ENCODE measurements at regions not wholly inside any gene's neighbourhood (a gene's known extent, or its start where the extent isn't known, plus 50 kb on each side); places are given as distances from the start of the nearest gene placed in this dataset.

DNA sequence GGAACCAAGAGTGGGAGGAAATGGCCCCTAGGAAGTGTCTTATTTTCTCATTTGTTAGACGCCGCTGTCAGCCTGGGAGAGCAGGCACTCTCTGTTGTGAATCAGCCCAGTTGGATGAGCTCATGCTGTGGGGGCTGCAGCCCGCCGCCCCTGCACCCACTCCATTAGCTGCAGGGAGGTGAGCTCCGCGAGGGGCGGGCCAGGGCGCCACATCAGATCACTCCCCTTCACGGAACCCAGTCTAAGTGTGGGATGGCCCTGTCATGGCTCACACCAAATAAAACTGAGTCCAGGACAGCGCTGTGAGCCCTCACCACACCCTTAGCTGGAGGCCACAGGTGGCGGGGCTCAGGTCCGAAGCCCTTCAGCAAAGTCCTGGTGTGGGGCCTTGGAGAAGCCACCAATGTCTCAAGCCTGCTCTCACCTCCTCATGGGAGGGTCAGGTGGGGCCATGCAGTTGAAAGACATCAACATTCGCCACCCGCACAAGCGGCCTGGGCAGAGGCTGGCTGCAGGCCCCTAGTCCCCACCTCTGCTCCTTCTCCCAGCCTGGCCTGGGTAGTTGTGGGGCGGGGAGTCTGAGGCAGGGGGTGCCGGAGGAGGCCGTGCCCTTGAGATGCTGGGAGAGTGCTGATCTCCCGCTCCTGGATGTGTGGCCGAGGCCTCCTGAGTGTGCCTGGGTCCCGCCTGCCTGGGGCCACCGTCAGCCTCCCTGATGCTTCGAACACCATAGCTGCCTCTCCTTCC, 66.2 kb upstream of the SLCO4A1 start:
- H3K4me3 ChIP-seq (IDR thresholded peaks at IDR 0.05; ENCODE audit: insufficient read depth, low read depth, low read length), result no peak overlapping the region

DNA sequence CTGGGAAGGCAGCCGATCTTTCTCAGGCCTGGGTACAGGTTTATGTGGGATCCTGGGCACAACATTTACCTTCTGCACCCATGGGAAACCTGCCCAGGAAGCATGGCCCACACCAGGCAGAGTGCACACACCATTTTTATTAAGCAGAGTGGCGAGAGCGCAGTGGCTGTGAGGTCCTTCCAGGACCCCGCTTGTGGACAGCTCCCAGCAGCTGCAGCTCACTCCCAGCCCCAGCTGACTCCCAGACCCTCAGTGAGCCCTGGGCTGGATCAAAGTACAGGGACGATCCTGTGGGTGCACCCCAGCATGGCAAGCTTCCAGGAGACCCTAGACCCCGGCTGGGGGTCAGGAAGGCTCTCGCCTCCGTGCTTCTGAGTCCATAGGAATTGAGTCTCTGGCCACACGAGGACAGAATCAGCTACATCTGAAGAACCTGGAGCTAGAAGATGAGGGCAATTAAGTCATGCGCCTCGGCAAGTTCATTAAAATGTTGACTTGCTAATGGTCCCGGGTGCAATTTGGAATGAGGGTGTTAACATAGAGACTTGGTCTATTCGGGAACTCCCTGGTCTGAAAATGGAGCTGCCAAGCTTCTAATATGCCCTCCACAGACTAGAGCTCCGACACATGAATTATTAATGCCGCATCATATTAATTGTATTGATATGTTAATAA, 65.4 kb upstream of the SLCO4A1 start:
- no peak overlapping the region for H3K27ac ChIP-seq
- H3K27me3 ChIP-seq (ENCODE audit: insufficient read depth, low read depth), result peaks cover 97% of the 10 kb centered on the region
- no peaks in the 10 kb centered on the region for H3K36me3 ChIP-seq (ENCODE audit: insufficient read depth)
- peaks cover 4% of the 10 kb centered on the region for H3K4me1 ChIP-seq (ENCODE audit: low read depth, poor library complexity, severe bottlenecking)
- H3K79me2 ChIP-seq (ENCODE audit: insufficient read depth, low read depth), result no peaks in the 10 kb centered on the region
- H2AFZ ChIP-seq (ENCODE audit: low read depth), result no peak overlapping the region
- H3K4me3 ChIP-seq (IDR thresholded peaks at IDR 0.05; ENCODE audit: insufficient read depth, low read depth, low read length), result no peak overlapping the region
- H4K20me1 ChIP-seq (ENCODE audit: insufficient read depth), result no peaks in the 10 kb centered on the region
- TF ChIP-seq, protein P1, sequence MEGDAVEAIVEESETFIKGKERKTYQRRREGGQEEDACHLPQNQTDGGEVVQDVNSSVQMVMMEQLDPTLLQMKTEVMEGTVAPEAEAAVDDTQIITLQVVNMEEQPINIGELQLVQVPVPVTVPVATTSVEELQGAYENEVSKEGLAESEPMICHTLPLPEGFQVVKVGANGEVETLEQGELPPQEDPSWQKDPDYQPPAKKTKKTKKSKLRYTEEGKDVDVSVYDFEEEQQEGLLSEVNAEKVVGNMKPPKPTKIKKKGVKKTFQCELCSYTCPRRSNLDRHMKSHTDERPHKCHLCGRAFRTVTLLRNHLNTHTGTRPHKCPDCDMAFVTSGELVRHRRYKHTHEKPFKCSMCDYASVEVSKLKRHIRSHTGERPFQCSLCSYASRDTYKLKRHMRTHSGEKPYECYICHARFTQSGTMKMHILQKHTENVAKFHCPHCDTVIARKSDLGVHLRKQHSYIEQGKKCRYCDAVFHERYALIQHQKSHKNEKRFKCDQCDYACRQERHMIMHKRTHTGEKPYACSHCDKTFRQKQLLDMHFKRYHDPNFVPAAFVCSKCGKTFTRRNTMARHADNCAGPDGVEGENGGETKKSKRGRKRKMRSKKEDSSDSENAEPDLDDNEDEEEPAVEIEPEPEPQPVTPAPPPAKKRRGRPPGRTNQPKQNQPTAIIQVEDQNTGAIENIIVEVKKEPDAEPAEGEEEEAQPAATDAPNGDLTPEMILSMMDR (conservative IDR thresholded peaks at IDR 0.05; ENCODE audit: low read depth, low read length), result no peak
- no peak overlapping the region for H3K9ac ChIP-seq
- H3K4me2 ChIP-seq, result no peak overlapping the region

More for the DNA sequence above, 66.2 kb upstream of the SLCO4A1 start:
- no peaks in the 10 kb centered on the region for H3K79me2 ChIP-seq (ENCODE audit: insufficient read depth, low read depth)
- H3K27me3 ChIP-seq (ENCODE audit: insufficient read depth, low read depth), result peaks cover 93% of the 10 kb centered on the region
- H3K27ac ChIP-seq, result no peak overlapping the region
- no peaks in the 10 kb centered on the region for H3K36me3 ChIP-seq (ENCODE audit: insufficient read depth)
- H2AFZ ChIP-seq (ENCODE audit: low read depth), result no peak overlapping the region
- TF ChIP-seq, protein P1 (conservative IDR thresholded peaks at IDR 0.05; ENCODE audit: low read depth, low read length), result no peak
- H3K4me1 ChIP-seq (ENCODE audit: low read depth, poor library complexity, severe bottlenecking), result peaks cover 4% of the 10 kb centered on the region
- H4K20me1 ChIP-seq (ENCODE audit: insufficient read depth), result no peaks in the 10 kb centered on the region
- H3K9ac ChIP-seq, result no peak overlapping the region
- no peak overlapping the region for H3K4me2 ChIP-seq

DNA sequence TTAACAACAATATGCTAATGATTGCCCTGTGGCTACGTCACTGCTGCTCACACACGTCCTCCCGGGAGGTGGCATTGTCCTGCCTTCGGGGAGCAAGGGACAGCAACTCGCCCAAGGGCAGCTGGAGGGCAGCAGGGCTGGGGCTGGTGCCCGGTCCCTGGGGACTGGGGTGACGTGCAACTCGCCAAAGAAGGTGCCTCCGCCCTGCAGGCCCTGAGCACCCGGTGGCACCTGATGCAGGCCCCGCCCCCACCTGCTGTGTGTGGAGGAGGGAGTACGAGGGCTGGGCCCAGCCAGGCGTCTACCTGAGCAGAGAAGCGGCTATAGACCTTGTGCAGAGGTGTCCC, 64.8 kb upstream of the SLCO4A1 start:
- no peaks in the 10 kb centered on the region for H4K20me1 ChIP-seq (ENCODE audit: insufficient read depth)
- H3K79me2 ChIP-seq (ENCODE audit: insufficient read depth, low read depth), result no peaks in the 10 kb centered on the region
- no peak overlapping the region for H3K27ac ChIP-seq
- no peak overlapping the region for H2AFZ ChIP-seq (ENCODE audit: low read depth)
- H3K4me1 ChIP-seq (ENCODE audit: low read depth, poor library complexity, severe bottlenecking), result peaks cover 4% of the 10 kb centered on the region
- H3K36me3 ChIP-seq (ENCODE audit: insufficient read depth), result no peaks in the 10 kb centered on the region
- peaks cover 94% of the 10 kb centered on the region for H3K27me3 ChIP-seq (ENCODE audit: insufficient read depth, low read depth)
- H3K9ac ChIP-seq, result no peak overlapping the region
- H3K4me3 ChIP-seq (IDR thresholded peaks at IDR 0.05; ENCODE audit: insufficient read depth, low read depth, low read length), result no peak overlapping the region
- H3K4me2 ChIP-seq, result no peak overlapping the region
- TF ChIP-seq, protein P1 (conservative IDR thresholded peaks at IDR 0.05; ENCODE audit: low read depth, low read length), result no peak

DNA sequence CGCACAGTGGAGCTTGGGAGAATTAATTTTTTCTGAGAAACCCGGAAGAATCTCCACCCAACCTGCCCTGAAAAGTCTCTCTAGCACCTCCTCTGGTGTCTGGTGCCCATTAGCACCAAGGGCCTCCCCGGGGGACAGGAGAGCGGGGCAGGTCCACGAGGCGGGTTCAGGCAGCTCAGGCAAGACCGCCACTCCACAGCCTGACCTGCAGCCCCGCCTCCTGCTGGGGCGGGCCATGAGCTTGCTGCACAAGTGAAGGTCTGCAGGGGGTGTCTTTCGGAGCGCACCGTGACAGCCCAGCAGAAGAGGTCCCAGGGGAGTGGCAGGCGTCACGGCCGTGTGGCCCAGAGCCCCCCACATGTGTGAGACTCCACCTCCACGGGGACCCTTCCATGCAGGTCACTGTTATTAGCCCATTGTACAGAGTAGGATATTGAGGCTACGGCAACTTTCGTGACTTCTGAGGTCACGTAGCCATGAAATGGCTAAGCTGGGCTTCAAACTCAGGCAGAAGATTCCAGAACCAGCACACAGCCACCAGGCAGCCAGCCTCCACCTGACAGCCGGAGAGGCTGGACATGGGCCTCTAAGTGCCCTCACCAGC, 63.9 kb upstream of the SLCO4A1 start:
- Histone ChIP-seq H3K4me3 (IDR thresholded peaks at IDR 0.05; ENCODE audit: insufficient read depth, low read depth, low read length) (no peak overlapping the region), H3K9ac (no peak overlapping the region), H3K4me2 (no peak overlapping the region), H3K36me3 (ENCODE audit: insufficient read depth) (no peaks in the 10 kb centered on the region), H3K27ac (no peak overlapping the region), H3K4me1 (ENCODE audit: low read depth, poor library complexity, severe bottlenecking) (peaks cover 4% of the 10 kb centered on the region), H2AFZ (ENCODE audit: low read depth) (no peak overlapping the region), H3K79me2 (ENCODE audit: insufficient read depth, low read depth) (no peaks in the 10 kb centered on the region), H3K27me3 (ENCODE audit: insufficient read depth, low read depth) (peaks cover 94% of the 10 kb centered on the region), H4K20me1 (ENCODE audit: insufficient read depth) (no peaks in the 10 kb centered on the region)
- TF ChIP-seq, protein P1 (conservative IDR thresholded peaks at IDR 0.05; ENCODE audit: low read depth, low read length), result no peak; the same call in 1 of the 2 replicates
